HG02973 (cell line): ENCODE measurements at regions not wholly inside any gene's neighbourhood (a gene's known extent, or its start where the extent isn't known, plus 50 kb on each side); places are given as distances from the start of the nearest gene placed in this dataset.
"Not testable (repeated sequence)": the region's sequence is repeated elsewhere in the genome, so short reads cannot be mapped to it uniquely, and the experiment has no call there.

Experiments used
- ATAC-seq: cut with Tn5 transposase; IDR thresholded peaks from one replicate; pipeline ENCODE4 v1.9.1; 2021; ENCODE audit warnings: moderate library complexity; ENCODE audit not compliant: unreplicated experiment

DNA sequence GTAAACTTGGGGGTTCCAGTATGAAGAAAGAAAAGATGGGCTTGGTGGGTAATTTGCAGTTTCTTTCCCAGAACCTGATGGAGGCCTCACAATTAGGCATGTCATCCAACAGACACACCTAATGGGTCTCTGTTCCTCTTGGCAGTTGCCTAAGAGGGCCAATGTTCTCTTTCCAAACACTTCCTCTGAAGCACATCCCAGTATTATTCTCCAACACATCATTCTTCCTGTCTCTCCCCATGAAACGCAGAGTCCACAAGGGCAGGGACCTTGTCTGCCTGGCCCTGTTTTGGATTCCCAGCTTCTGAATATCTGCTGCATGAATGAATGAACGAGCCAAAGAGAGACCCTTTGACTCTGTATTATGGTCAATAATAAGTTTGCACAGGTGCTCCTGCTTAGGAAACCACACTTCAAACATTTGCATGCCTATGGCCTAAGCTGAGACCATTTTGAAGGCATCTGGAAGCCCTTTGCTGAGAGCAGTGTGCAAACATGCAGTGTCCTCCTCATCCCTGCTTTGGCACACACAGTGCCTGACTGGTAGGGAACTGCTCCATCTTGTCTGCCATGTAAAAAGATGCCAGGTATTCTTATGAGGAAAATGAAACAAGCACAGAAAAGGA lies 100.9 kb upstream of the CHST15 start:
- ATAC-seq: no peak

DNA sequence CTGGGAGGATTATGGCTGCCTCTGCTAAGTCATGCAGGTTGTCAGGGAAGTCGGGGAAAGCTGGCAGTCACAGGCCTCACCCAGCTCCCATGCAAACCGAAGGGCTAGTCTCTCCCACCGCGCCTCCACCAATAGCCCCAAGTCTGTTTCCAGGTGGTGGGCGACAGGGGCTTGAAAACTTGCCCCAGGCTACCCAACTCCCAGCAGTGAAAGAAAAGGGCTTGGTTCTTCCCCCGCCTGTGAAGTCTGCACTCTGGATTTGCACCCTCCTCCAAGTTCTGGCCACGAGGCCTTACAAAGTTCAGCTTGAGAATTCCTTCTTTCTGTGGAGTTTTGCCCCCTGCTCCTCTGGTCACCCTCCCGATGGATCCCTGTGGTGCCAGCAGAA lies 99.9 kb upstream of the CHST15 start:
- ATAC-seq: no peak

DNA sequence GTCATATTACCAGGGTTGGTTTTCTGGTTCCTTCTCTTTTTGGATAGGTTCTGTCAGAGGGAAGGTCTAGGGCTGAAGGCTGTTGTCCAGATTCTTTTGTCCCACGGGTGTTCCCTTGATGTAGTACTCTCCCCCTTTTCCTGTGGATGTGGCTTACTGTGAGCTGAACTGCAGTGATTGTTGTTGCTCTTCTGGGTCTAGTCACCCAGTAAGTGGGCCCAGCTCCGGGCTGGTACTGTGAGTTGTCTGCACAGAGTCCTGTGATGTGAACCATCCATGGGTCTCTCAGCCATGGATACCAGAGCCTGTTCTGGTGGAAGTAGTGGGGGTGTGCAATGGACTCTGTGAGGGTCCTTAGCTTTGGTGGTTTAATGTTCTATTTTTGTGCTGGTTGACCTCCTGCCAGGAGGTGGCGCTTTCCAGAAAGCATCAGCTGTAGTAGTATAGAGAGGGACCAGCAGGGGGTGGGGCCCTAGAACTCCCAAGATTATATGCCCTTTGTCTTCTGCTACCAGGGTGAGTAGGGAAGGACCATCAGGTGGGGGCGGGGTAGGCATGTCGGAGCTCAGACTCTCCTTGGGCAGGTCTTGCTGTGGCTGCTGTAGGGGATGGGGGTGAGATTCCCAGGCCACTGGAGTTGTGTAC lies 99.4 kb upstream of the CHST15 start:
- ATAC-seq: not testable (repeated sequence)

DNA sequence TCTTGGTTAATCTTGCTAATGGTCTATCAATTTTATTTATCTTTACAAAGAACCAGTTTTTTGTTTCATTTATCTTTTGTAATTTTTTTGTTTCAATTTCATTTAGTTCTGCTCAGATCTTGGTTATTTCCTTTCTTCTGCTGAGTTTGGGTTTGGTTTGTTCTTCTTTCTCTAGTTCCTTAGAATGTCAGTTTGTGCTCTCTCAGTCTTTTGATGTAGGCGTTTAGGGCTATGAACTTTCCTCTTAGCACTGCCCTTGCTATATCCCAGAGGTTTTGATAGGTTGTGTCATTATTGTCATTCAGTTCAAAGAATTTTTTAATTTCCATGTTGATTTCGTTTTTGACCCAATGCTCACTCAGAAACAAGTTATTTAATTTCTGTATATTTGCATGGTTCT lies 97.1 kb upstream of the CHST15 start:
- ATAC-seq: not testable (repeated sequence)

DNA sequence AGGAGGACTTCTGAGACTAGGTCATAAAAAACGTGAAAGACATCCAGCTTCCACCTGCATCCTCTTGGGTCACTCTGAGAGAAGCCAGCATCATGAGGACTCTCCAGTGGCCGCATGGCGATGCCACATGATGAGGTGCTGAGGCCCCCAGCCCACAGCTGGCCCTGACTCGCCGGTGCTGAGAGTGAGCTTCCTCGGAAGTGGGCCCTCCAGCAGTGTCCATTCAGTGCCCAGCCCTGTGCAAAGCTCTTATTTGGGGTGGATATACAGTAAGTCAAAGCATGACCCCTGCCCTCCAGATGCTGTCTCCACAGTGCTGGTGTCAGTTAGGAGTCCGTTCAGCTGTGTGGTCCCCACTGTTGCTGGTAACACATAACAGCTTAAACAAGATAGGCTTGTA lies 93.6 kb upstream of the CHST15 start:
- no peak for ATAC-seq

DNA sequence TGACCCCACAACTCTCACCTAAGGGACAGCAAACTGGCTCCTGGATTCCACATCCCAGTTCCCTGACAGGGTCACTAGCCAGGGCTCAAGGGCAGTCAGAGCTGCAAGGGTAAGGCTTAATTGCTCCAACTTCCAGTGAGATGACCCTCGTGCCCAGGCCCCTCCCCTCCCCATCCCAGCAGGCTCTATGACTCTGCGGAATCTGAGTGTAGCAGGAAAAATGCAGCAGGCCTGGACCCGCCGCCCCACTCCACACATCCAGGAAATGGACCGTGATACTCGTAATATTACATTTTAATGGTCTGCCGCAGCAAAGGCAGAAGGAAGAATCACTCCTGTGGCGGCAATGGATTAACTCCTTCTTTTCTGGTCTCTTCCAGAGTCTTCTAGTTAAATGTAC lies 91.7 kb upstream of the CHST15 start:
- no peak for ATAC-seq

DNA sequence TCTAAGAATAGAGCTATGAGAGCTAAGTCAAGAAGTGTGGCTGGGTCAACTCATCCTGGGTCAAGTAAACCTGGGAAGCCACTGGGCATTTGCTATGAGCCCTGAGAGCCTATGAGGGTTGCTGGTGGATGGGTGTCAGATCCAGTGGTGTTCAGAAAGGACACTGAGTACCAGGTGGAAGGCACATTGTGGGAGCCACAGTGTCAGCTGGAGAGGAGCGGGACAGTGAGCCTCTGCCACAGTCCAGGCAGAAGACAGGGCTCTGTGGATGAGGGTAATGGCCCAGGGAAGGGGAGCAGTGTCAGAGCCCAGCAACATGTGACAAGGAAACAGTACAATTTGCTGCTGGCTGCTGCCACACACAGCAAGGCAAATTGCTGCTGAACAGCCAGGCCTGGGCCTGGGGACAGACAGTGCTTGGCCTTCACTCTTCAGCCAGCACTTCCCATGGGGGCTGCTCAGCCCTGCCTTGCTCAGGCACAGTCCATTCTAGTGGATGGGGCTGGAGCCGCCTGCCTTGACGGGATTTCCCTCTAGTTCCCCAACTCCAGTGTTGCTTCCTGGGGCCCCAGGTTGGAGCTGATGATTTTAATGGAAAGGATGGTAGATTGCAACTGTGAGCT lies 90.9 kb upstream of the CHST15 start:
- ATAC-seq: no peak

DNA sequence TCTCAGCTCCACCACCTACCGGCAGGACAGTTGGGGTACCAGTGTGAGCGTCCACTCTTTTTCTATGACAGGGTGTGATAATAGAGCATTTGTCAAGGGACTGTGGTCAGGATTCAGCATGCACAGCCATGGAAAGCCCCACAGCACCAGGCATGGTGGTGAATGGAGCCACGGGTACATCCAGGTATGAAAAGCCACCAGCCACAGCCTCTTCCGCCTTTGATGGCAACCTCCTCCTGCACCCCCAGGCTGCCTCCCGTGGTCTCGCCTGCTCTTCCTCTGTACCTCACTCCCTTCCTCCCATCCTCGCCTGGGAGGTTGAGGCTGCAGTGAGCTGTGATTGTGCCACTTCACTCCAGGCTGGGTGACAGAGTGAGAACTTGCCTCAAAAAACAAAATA lies 90.2 kb upstream of the CHST15 start:
- no peak for ATAC-seq

DNA sequence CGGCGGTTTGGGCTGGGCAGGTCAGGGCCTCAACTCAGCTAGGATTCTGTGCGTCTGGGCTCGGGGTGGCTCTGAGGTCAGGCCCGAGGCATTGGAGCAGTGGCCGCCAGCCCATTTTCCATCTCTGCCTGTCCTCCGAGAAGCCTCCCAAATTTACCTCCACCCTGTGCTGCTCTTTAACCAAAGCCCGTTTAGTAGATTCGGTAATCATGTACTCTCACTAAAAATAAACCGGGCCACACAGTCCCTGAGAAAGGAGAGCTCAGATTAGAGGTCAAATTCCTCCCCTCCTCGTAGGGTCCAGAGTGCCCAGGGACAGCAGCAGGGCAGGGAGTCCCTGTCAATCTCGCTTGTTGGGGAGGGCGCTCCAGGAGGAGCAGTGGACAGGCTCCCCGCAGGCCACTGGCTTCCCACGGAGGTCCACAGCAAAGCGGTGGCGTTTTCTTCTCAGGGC lies 88.7 kb upstream of the CHST15 start:
- ATAC-seq: no peak

DNA sequence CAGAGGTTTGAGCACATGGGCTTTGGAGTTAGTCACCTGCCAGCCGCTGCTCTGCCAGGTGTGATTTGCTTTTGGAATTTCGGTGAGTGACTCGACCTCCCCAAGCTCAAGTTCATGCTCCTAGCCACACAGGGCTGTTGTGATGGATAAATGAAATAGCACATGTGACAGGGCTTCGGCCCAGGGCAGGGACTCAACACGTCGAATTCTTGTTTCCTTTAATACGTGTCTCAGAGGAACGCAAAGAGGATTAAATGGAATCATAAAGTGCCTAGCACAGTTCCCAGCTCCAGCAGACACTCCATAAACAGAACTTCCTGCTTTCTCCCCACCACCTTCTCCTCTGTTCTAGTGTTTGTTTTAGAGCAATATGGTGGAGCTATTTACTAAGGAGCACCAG lies 88.3 kb upstream of the CHST15 start:
- ATAC-seq: no peak

DNA sequence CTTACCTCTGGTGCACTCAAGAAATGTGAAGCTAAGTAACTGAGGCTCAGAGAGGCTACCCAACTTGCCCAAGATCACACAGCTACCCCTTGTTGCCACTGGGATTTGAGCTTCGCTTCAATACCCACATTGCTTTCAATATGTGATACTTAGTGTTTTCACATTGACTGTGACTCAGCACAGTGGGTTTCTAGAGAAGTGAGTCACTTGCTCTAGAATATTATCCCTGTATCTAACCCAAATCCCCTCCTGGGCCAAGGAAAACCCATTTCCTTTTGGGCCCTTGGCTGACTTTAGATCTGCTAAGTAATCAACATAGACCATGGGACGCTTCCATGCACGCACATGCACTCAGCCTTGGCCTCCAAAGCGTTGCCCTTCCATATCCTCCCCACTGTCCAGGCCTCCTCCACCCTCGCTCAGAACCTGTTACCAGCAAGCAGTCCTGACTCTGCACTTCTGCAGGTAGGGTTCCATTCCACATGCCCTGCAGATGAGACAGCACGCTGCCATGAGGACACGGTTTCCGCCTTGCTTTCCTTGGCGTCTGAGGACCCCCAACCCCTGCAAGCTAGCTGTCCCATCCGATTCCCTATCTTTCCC lies 87.7 kb upstream of the CHST15 start:
- no peak for ATAC-seq

DNA sequence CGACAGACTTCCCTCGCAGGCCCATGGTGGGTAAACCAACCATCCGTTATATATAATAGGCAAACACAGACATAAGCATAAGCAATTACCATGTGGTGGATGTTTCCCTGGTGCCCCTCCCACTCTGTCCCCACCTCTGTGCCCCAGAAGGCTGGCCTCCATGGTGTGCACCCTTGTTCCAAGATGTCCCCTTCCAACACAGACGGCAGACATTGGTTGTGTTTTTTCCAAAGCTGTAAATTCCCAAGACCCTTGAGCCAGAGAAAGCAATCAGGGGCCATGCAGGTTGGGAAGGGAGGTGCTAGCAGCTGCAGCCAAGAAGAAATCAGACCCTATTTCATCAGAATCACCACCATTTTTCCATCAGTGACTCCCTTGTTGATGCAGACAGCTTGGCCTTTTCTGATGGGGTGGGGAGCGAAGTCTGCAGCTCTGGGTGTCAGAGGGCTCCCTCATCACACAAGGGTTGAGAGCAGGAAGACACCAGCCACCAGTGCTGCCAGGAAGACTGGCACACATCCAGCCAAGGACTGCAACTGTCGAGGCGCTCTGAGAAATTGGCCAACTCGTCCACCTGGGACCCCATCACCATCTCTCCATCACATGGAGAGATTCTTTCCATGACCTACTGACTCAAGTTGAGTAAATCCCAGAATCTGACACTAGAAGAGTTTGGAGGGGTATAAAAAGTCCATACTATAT lies 86.8 kb upstream of the CHST15 start:
- ATAC-seq: no peak

DNA sequence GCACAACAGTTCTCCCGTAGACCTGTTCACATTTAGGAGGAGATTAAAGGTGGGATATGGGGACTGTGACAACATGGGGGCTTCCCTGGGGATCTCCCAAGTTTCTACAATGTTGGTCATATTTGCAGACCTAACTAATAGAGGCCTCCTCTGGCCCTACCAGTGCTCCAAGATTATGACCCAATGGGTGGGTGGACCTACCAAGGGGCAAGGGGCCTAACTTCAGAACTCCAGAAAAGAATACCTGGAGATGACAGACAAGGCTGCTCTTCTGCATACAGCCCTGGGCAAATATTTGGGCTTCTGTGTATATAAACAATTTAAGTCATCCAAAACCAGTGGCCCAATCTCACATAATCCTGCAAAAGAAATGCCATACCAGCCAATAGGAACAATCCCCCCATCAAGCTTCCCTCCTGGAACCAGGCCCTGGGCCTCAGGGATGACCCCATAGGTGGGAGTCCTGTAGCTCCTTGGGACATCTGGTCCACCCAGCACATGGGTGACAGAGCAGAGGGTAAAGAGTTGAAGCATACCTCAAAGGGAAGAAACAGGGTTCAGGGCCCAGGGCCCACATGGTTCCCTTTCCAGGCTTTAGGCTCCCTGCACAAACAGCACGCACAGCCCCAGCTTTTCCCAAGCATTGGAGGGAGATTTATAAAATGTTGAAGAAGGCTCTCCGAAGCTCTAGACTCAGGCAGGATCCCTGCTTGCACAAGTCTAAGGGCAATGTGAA lies 86.1 kb upstream of the CHST15 start:
- ATAC-seq: no peak

DNA sequence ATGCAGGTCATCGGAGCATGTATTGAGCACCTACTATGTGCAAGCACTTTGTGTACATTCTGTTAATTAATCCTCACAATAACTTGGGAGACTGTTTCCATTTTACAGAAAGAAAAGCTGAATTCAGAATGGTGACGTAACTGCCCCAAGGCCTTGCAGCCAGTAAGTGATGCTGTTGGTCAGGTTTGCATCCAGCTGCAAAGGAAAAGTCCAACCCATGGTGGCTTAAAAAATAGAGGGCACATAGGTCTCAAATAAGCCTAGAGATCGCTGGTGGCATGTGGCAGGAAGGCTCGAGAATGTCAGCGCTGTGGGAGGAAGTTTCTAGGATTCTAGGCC lies 83.8 kb upstream of the CHST15 start:
- ATAC-seq: no peak

DNA sequence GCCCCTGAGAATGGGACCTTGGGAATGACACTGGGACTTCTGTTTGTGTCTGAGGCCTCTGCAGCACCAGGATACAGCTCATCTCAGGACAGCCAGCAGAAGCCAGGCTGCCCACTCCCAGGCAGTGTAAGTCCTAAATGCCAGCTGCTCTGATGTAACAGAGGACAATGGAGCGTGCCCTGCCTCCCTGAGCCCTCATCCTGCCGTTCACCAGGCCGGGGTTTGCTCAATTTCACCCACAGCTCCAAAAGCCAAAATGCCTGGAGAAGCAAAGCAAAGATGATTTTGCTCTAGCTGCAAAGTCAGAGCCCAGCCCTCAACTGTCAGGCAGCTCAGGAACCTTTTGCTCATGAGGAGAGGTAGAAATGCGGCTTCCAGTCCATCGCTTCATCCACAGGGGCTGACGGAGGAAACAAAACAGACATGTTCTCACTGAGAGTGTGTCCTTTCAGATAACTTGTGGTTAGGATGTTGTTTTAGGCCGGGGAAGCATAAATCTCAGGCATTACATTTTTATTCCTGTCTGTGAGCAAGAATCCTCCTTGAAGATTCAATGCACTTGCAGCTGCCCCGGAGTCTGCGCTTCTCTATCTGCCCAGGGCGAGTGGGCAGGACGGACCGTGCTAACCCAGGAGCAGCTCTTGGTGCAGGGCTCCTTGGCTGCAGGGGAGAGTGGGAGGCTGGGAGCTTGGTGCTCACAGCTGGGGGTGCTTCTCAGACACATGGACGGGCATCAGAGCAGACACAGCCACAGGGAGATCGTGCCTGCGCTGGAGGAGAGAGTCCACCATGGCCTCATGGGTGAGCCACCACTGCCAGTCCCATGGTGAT lies 83.2 kb upstream of the CHST15 start:
- ATAC-seq: no peak

DNA sequence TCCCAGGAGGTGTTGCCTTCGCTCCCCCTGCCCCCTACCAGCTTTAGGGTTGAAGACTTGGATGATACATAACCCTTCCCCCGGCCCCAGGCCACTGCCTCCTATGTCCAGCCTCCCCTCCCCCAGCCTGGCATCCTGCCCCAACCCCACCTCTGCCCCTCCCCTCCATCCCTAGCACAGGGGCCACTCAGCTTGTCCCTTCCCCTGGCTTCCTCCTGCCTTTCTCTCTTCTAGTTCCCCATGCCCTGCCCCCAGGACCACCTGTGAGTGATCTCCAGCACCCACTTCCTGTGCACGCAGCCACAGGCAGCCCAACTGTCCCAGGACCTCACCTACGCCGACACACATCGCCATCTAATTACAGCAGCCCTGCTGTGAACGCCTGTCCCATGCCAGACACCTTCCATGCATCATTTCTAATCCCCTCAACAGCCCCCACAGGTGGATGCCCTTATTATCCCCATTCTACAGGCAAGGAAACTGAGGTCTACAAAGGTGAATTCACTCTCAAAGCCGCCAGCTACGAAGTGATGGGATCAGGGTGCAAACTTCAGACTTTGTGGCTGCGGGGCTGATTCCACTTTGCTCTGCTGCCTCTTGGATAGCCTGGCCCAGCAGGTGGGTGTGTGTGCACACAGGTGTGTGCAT lies 82.4 kb upstream of the CHST15 start:
- no peak for ATAC-seq

DNA sequence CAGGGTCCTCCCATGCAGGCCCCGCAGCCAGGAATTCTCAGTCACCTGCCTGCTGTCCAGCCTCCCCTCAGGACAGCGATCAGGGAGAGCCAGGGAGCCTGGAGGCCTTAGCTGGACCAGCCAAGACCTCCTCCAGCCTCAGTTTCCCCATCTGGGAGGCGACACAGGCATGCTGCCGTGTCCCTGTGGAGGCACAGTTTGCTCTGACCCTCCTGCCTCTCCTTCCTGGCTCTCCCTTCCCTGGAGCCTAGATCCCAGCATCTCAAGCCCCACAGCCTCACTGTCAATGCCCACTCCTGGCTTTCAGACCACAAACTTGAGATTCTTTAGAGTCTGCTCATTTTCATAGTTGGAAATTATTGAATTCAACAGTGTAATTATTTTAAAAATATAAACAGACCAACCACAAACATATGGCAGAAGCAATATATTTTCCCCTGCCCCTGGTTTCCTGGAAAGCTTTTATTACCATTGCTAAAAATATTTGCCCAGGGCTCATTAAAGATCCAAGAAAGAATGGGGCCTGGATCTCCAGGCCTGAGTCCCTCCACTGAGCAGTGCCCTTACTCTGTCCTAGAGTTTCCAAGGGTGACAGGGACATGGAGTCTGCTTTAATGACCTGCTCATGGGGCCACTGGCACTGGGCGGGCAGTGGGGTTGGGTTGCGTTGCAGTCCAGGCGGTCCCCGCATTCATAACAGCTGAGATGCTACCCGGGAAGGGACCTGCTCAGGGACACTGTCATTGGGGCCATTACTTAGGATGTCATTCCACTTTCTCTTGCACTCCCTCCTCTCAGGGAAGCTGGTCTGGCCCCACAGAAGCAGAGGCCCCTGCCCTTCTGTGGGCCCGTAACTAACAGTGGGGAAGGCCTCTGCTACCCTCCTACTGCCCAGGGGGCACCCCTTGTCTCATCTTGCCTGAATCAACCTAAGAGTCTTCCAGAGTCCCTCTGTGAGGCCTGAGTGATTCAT lies 81.6 kb upstream of the CHST15 start:
- no peak for ATAC-seq

DNA sequence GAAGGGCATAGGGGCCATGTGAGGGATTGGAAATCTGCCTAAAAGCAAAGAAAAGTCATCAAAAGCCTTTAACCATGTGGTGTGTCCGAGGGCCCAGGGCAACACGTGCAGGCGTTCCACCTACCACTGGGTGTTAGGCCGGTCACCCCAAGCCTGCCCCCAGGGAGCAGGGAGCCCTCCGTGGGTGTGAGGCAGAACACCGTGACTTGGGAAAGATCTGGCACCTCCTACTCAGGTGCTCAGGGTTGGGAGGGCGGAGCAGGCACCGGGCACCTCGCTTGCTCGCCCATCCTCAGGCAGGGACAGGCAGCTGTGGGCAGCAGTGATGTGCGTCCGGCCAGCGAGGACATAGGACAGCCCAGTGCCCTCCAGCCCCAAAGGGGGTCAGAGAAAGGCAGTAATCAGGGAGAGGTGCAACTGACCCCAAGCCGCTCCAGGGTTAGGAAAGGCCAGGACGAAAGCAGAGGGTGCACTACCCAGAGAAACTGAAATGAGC lies 80.7 kb upstream of the CHST15 start:
- ATAC-seq: no peak
